Activated CD8-positive, alpha-beta memory T cell treated with anti-CD3 and anti-CD28 coated beads for 36 hours (primary cell): ENCODE measurements at regions not wholly inside any gene's neighbourhood (a gene's known extent, or its start where the extent isn't known, plus 50 kb on each side); places are given as distances from the start of the nearest gene placed in this dataset.

ENCODE experiments used
- CTCF ChIA-PET: fragments of 350-600 bp; sonication (Branson Sonifier 250); formaldehyde crosslinking; loops from one replicate; lab custom pipeline; 2021; ENCODE audit warnings: antibody characterized with exemption; lab: Charles Lee
- POLR2A ChIA-PET: fragments of 350-600 bp; sonication (Branson Sonifier 250); formaldehyde crosslinking; loops from one replicate; lab custom pipeline; 2021; ENCODE audit warnings: antibody characterized with exemption; lab: Charles Lee

GRCh38 chr9:89716559-89716958, 111.7 kb downstream of the GADD45G start:
- ChIA-PET CTCF (interaction anchor here (0.7 to 1.0 kb wide), 3 partner anchors 15 to 113 kb away, joined by 3 to 5 read pairs (median 3); no protein-coding TSS in a partner anchor), POLR2A (no interaction called here)

- ChIA-PET POLR2A (no interaction called here), CTCF (no interaction called here)
Measured at GRCh38 chr9:89718176-89718575, 113.4 kb downstream of the GADD45G start.

- ChIA-PET CTCF (no interaction called here), POLR2A (no interaction called here)
Measured at GRCh38 chr9:89718651-89719050, 113.8 kb downstream of the GADD45G start.

- ChIA-PET CTCF (no interaction called here), POLR2A (no interaction called here)
Measured at GRCh38 chr9:89719202-89719601, 114.4 kb downstream of the GADD45G start.

- ChIA-PET POLR2A (no interaction called here), CTCF (interaction anchor here (0.8 kb wide), 1 partner anchor 11 kb away, joined by 3 read pairs; no protein-coding TSS in a partner anchor)
Measured at GRCh38 chr9:89720696-89721175, 115.9 kb downstream of the GADD45G start.

- POLR2A ChIA-PET = interaction anchor here (0.6 kb wide), 1 partner anchor 116 kb away, joined by 3 read pairs; no protein-coding TSS in a partner anchor
- CTCF ChIA-PET = no interaction called here
Measured at GRCh38 chr9:89721176-89721700, 116.4 kb downstream of the GADD45G start.

GRCh38 chr9:89721971-89722530, 117.2 kb downstream of the GADD45G start:
- POLR2A ChIA-PET = no interaction called here
- CTCF ChIA-PET = no interaction called here

GRCh38 chr9:89722712-89723111, 117.9 kb downstream of the GADD45G start:
- ChIA-PET CTCF (no interaction called here), POLR2A (no interaction called here)

GRCh38 chr9:89723469-89724100, 118.8 kb downstream of the GADD45G start:
- POLR2A ChIA-PET = no interaction called here
- CTCF ChIA-PET = no interaction called here

GRCh38 chr9:89724659-89725058, 119.8 kb downstream of the GADD45G start:
- CTCF ChIA-PET = no interaction called here

GRCh38 chr9:89725271-89725670, 120.5 kb downstream of the GADD45G start:
- CTCF ChIA-PET = no interaction called here
- POLR2A ChIA-PET = no interaction called here

More at GRCh38 chr9:89724659-89725058, 119.8 kb downstream of the GADD45G start:
- POLR2A ChIA-PET = no interaction called here

- POLR2A ChIA-PET = no interaction called here
- CTCF ChIA-PET = interaction anchor here (1.2 kb wide), 2 partner anchors 16 to 19 kb away, joined by 3 read pairs; no protein-coding TSS in a partner anchor
Measured at GRCh38 chr9:89729954-89730530, 125.2 kb downstream of the GADD45G start.

- ChIA-PET POLR2A (no interaction called here), CTCF (interaction anchor here (1.2 kb wide), 1 partner anchor 20 kb away, joined by 3 read pairs; no protein-coding TSS in a partner anchor)
Measured at GRCh38 chr9:89730715-89731114, 125.9 kb downstream of the GADD45G start.

- CTCF ChIA-PET = interaction anchor here (1.2 kb wide), 1 partner anchor 21 kb away, joined by 3 read pairs; no protein-coding TSS in a partner anchor
- POLR2A ChIA-PET = no interaction called here
Measured at GRCh38 chr9:89731262-89732182, 126.7 kb downstream of the GADD45G start.

GRCh38 chr9:89732295-89732938, 127.6 kb downstream of the GADD45G start:
- CTCF ChIA-PET = no interaction called here

GRCh38 chr9:89732939-89733324, 128.1 kb downstream of the GADD45G start:
- ChIA-PET POLR2A (no interaction called here), CTCF (no interaction called here)

More at GRCh38 chr9:89732295-89732938, 127.6 kb downstream of the GADD45G start:
- POLR2A ChIA-PET = no interaction called here

GRCh38 chr9:89734600-89735041, 129.8 kb downstream of the GADD45G start:
- ChIA-PET POLR2A (no interaction called here), CTCF (no interaction called here)

GRCh38 chr9:89738137-89738932, 133.5 kb downstream of the GADD45G start:
- CTCF ChIA-PET = interaction anchor here (0.7 to 1.5 kb wide), 2 partner anchors 135 to 145 kb away, joined by 3 to 4 read pairs; no protein-coding TSS in a partner anchor
- POLR2A ChIA-PET = no interaction called here
